ENCODE measurements at regions not wholly inside any gene's neighbourhood (a gene's known extent, or its start where the extent isn't known, plus 50 kb on each side); places are given as distances from the start of the nearest gene placed in this dataset.

- no peak for DNase-seq (ENCODE audit: low read depth)
- Histone ChIP-seq H3K27me3 (ENCODE audit: control insufficient read depth, insufficient read depth, low read length) (no peaks in the 10 kb centered on the region), H3K4me3 (ENCODE audit: low read depth, low read length) (no peak overlapping the region), H3K36me3 (ENCODE audit: control insufficient read depth, insufficient read depth, low read length) (no peaks in the 10 kb centered on the region)
- TF ChIP-seq CTCF (IDR thresholded peaks at IDR 0.05; ENCODE audit: insufficient read depth, low read length, poor library complexity, severe bottlenecking), result no peak
These were observed 221.7 kb downstream of the ATP23 start for GRCh38 chr12:58163021-58163420.

DNA sequence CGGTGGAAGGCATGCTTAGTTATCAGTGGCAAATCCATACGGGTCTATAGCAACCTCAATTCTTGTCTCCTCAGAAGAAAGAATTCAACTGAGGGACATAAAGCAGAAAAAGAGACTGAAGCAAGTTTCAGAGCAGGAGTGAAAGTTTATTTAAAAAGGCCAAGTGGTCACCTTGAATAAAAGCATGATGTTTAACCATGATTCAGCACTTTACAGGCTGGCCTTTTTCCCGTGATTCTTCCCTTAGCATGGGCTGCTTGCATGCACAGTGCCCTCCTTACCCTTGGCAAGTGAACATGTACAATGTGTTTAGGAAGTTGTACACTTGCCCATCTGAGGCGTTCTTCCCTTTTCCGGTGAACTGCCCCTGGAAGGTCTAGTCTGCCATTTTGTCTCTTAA, 225.3 kb downstream of the ATP23 start:
- no peak for DNase-seq (ENCODE audit: low read depth)
- Histone ChIP-seq H3K4me3 (ENCODE audit: low read depth, low read length) (no peak overlapping the region), H3K36me3 (ENCODE audit: control insufficient read depth, insufficient read depth, low read length) (no peaks in the 10 kb centered on the region), H3K27me3 (ENCODE audit: control insufficient read depth, insufficient read depth, low read length) (no peaks in the 10 kb centered on the region)
- no peak for TF ChIP-seq CTCF (IDR thresholded peaks at IDR 0.05; ENCODE audit: insufficient read depth, low read length, poor library complexity, severe bottlenecking)

DNA sequence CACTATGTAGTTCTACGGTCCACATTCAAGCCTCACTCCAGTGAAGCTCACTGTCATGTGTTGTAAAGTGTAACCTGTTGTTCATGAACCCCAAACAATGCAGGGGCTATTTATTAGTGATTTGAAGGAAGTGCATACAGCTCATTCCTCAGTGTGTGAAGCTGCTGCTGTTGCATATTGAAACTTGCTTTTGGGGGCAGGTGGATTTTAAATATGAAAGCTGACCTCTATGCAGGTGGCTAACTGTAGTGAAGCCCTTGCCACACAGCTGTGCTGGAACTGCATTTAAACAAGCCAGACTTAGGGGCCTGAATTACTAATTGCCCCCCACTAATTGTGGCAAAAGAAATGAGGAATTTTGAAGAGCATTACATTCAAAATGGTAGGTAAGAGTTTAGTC, 226.3 kb downstream of the ATP23 start:
- Histone ChIP-seq H3K4me3 (ENCODE audit: low read depth, low read length) (no peak overlapping the region), H3K27me3 (ENCODE audit: control insufficient read depth, insufficient read depth, low read length) (no peaks in the 10 kb centered on the region), H3K36me3 (ENCODE audit: control insufficient read depth, insufficient read depth, low read length) (no peaks in the 10 kb centered on the region)
- no peak for DNase-seq (ENCODE audit: low read depth)
- TF ChIP-seq CTCF (IDR thresholded peaks at IDR 0.05; ENCODE audit: insufficient read depth, low read length, poor library complexity, severe bottlenecking), result no peak

DNA sequence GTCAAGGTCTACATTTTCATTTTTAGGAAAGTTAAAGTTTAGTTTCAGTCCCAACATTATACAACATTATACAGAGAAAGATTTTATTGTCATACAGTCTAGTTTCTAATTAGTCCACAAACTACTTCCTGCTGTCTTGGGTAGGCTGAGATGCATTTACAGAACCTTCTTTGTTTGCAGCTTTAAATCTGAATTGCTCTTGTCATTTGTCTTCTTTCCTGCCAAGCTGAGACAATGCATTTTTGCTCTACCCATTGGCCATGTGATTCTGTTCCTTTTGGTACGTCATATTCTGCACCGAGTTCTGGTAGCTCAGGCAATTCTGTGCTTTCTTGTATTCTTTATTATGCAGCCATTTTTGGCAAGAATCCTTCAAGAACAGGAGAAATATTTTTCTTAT, 228.5 kb downstream of the ATP23 start:
- no peak for TF ChIP-seq CTCF (IDR thresholded peaks at IDR 0.05; ENCODE audit: insufficient read depth, low read length, poor library complexity, severe bottlenecking)
- H3K27me3 ChIP-seq (ENCODE audit: control insufficient read depth, insufficient read depth, low read length), result no peaks in the 10 kb centered on the region
- H3K4me3 ChIP-seq (ENCODE audit: low read depth, low read length), result no peak overlapping the region
- DNase-seq (ENCODE audit: low read depth), result no peak
- no peaks in the 10 kb centered on the region for H3K36me3 ChIP-seq (ENCODE audit: control insufficient read depth, insufficient read depth, low read length)

GRCh38 chr12:58171914-58172313, 230.5 kb downstream of the ATP23 start:
- TF ChIP-seq CTCF (IDR thresholded peaks at IDR 0.05; ENCODE audit: insufficient read depth, low read length, poor library complexity, severe bottlenecking), result no peak
- no peak for DNase-seq (ENCODE audit: low read depth)
- Histone ChIP-seq H3K4me3 (ENCODE audit: low read depth, low read length) (no peak overlapping the region), H3K27me3 (ENCODE audit: control insufficient read depth, insufficient read depth, low read length) (no peaks in the 10 kb centered on the region), H3K36me3 (ENCODE audit: control insufficient read depth, insufficient read depth, low read length) (no peaks in the 10 kb centered on the region)

- no peak for TF ChIP-seq CTCF (IDR thresholded peaks at IDR 0.05; ENCODE audit: insufficient read depth, low read length, poor library complexity, severe bottlenecking)
- no peak for DNase-seq (ENCODE audit: low read depth)
- no peak overlapping the region for H3K4me3 ChIP-seq (ENCODE audit: low read depth, low read length)
These were observed 231.2 kb downstream of the ATP23 start for GRCh38 chr12:58172433-58173073.

More at GRCh38 chr12:58172433-58173073, 231.2 kb downstream of the ATP23 start:
- H3K27me3 ChIP-seq (ENCODE audit: control insufficient read depth, insufficient read depth, low read length), result no peaks in the 10 kb centered on the region
- no peaks in the 10 kb centered on the region for H3K36me3 ChIP-seq (ENCODE audit: control insufficient read depth, insufficient read depth, low read length)

Measured in kidney epithelial cell (primary cell).